ENCODE measurements at regions not wholly inside any gene's neighbourhood (a gene's known extent, or its start where the extent isn't known, plus 50 kb on each side); places are given as distances from the start of the nearest gene placed in this dataset.

DNA sequence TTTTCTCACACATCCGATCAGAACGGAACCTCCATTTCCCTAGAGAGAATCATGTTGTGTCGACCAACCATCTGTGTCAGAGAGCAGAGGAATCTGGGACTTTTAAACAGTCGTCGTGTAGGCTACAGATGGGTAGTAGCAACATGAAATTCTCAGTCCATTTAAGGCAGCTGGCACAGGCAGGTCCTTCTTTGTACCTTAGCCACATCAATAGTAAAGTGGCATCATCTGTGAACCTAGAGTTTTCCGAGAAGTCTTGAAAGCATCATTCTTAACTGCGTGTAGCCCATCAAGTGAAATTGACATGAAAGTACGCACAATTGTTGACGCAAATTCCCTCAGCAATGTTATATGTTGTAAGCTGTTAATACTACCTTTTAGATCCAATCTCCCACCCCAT, 114.5 kb upstream of the GRM7 start (continued):
- TF ChIP-seq ZNF615 (CRISPR knock-in tag; IDR thresholded peaks at IDR 0.05; ENCODE audit: borderline replicate concordance), result no peak
- TF ChIP-seq ZNF225 (CRISPR knock-in tag; IDR thresholded peaks at IDR 0.05), result no peak
- TF ChIP-seq USF2 (IDR thresholded peaks at IDR 0.05; ENCODE audit: low read depth, low read length), result no peak
- TF ChIP-seq USF2 (CRISPR knock-in tag; IDR thresholded peaks at IDR 0.05; ENCODE audit: borderline replicate concordance), result no peak
- no peak for TF ChIP-seq TCF7L2 (IDR thresholded peaks at IDR 0.05; ENCODE audit: low read depth, low read length)

- DNase-seq (ENCODE audit: low spot score), result no peak
- Histone ChIP-seq H3K27me3 (ENCODE audit: control insufficient read depth in 1 of 2, insufficient read depth in 2 of 2, low read length in 2 of 2) (no peaks in the 10 kb centered on the region), H3K4me1 (ENCODE audit: insufficient read depth, low read length) (no peaks in the 10 kb centered on the region), H2AFZ (ENCODE audit: low read length) (no peak overlapping the region), H3K79me2 (ENCODE audit: insufficient read depth, low read length) (no peaks in the 10 kb centered on the region), H3K9ac (ENCODE audit: insufficient read depth, low read depth, low read length) (no peak overlapping the region), H3K4me3 (replicated peaks in 1 of 3; ENCODE audit: insufficient read depth in 1 of 3, low read depth in 2 of 3, low read length in 3 of 3) (no peak overlapping the region), H3K27ac (ENCODE audit: extremely low read length, insufficient read depth, low read length) (no peak overlapping the region), H3K4me2 (ENCODE audit: low read depth, low read length) (no peak overlapping the region), H4K20me1 (ENCODE audit: insufficient read depth, low read length) (no peaks in the 10 kb centered on the region), H3K36me3 (replicated peaks in 1 of 2; ENCODE audit: control insufficient read depth in 1 of 2, insufficient read depth in 2 of 2, low read length in 2 of 2) (no peaks in the 10 kb centered on the region), H3K9me3 (ENCODE audit: low read length) (peaks cover 68% of the 10 kb centered on the region)
- no peak for TF ChIP-seq ZNF17 (CRISPR knock-in tag; IDR thresholded peaks at IDR 0.05)
- TF ChIP-seq MAFK (conservative IDR thresholded peaks at IDR 0.05 in 1 of 2, IDR thresholded peaks at IDR 0.05 in 1 of 2; ENCODE audit: low read length in 2 of 2), result no peak
- no peak for TF ChIP-seq ZNF780A (CRISPR knock-in tag; IDR thresholded peaks at IDR 0.05)
- TF ChIP-seq ZKSCAN8 (CRISPR knock-in tag; IDR thresholded peaks at IDR 0.05; ENCODE audit: borderline replicate concordance), result no peak
- TF ChIP-seq TBL1XR1 (IDR thresholded peaks at IDR 0.05; ENCODE audit: borderline replicate concordance, low read length, partially characterized antibody), result no peak
- TF ChIP-seq TBX3 (IDR thresholded peaks at IDR 0.05; ENCODE audit: borderline replicate concordance), result no peak
- no TSS peak for BruUV-seq (replicated peaks)
- POLR2A ChIA-PET, result no interaction called here
- ATAC-seq, result no peak
- CTCF ChIA-PET (ENCODE audit: low intra/inter-chr PET ratio, low total read pairs), result no interaction called here
- in situ Hi-C loops (cut with HindIII; ENCODE audit: extremely low pct_ligation_motif_present, low pct_unique_long_range_greater_than_20kb), result no loop called here
- intact Hi-C loops (cut with micrococcal nuclease; ENCODE audit: unreplicated experiment), result no loop called here
- FAIRE-seq, result no peak
- 30% methylated on average over 4 of the region's 4 CpGs for WGBS (ENCODE audit: low lambda C conversion rate)
These were observed 113.9 kb upstream of the GRM7 start for GRCh38 chr3:6747017-6747416.
